ENCODE measurements at regions not wholly inside any gene's neighbourhood (a gene's known extent, or its start where the extent isn't known, plus 50 kb on each side); places are given as distances from the start of the nearest gene placed in this dataset.

DNA sequence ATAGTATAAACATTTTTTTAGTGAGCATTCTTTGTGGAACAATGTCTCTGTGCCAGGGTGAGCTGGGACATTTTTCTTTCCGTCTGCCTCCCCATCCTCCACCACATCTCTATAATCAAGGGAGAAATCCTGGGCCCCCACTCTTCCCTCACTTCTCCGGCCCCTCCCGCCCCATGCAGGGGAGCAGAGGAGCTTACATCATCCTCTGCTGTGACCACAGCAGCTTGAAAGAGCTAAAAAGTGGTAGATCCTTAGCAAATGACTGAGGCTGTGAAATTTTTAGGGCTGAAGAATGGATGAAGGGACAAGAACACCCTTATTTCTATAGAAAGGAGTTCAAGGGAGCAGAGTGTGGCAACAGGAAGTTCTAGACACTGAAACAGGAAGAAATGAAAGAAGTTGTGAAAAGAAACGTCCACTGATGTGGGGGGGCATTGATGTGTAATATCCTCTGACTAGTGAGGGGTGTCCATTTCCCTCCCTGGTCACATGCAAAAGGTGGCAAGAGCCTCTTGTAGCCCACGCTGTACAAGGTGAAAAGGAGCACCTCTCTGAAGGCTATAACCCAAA is 380.3 kb upstream of the JARID2 start:
- no peak for DNase-seq (ENCODE audit: low read depth, low spot score)

DNA sequence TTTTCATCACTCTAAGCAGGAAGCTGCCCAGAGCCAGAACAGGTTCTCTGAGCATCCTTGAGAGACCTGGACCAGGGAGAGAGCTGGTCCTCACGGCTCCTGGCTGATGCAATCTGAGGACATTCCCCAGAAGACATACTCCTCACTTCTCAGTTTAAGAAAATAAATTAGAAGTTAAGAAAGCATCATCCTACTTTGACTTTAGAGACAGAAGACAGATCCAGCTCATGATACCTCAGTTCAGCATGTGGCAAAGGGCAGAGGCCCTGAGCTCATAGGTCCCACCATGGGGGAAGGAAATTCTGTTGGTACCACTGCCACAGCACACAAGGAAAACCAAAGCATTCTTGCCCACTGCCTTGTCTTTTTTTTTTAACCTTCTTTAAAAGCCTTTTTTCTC is 378.1 kb upstream of the JARID2 start:
- no peak for DNase-seq (ENCODE audit: low read depth, low spot score)

DNA sequence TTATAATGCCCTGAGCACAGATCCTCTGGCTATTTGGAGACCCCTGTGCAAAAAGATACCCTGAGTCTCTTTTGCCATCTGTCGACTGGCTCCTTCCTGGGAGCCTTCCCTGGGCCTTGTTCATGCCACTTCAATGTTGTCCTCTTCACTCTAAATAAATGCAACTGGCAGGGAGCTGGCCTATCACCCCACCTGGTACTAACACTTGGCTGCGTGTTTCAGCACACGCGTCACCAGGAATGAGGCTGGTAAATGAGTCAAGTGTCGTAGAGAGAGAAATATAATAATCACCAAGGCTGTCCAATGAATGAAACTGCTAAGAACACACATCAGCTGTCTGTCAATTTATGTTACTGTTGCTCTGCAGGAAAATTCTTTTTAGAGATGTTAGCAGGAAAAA is 374.6 kb upstream of the JARID2 start:
- DNase-seq (ENCODE audit: low read depth, low spot score), result no peak

DNA sequence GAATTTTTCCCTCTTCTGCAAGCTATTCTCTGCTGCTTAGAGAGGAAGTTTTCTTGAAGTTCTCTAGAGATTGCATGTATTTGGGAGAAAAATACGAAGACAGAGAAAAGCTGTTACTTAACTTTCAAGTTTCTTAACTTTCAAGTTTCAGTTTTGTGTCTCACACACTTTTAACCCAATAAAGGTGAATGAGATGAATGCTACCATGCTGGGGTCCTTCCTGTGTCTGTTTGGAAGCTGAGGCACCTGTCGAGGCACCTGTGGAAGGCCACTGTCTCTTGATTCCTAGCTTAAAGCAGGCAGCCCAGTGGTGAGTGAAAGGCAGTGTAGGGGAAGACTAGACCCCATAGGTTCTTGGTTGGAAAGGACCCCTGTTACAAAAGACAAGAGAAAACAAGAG is 372.8 kb upstream of the JARID2 start:
- no peak for DNase-seq (ENCODE audit: low read depth, low spot score)

DNA sequence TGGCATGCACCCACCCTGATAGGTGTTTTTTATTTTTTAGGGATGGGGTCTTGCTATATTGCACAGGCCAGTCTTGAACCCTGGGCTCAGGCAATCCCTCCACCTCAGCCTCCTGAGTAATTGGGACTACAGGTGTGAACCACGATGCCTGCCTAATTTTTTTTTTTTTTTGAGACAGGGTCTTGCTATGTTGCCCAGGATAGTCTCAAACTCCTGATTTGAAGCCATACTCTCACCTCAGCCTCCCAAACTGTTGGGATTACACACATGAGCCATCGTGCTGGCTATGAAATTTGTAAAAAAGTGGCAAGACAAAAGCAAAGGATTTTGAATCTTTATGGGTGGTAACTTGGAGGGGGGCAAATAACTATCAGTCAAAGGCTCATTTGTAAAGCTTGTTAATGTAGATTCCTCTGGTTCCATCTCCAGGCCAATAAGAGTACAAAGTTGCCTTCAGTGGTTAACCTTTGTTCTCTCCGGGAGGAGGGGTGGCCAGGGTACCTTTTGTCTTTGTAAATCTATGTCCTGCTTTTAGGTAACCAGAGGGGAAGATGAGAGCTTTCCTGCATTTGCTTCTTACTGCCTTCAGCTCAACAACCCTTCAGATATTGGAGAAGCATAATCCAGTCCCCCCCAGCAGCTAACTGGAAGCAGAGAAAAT is 372.0 kb upstream of the JARID2 start:
- no peak for DNase-seq (ENCODE audit: low read depth, low spot score)

DNA sequence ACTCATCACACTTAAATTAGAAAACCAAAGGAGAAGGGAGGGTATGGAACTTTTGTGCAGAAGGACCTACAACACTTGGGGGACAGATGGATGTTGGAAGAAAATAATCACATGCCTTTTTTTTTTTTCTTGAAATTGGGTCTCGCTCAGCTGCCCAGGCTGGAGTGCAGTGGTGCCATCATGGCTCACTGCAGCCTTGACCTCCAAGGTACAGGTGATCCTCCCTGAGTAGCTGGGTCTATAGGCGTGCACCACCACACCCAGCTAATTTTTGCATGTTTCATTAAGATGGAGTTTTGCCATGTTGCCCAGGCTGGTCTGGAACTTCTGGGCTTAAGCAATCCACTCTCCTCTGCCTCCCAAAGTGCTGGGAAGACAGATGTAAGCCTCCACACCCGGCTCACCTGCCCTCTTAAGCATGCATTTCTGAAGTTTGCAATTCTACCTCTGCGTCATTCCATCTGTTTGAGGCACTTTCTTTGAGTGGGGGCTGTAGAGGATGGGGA is 370.8 kb upstream of the JARID2 start:
- DNase-seq (ENCODE audit: low read depth, low spot score), result no peak

DNA sequence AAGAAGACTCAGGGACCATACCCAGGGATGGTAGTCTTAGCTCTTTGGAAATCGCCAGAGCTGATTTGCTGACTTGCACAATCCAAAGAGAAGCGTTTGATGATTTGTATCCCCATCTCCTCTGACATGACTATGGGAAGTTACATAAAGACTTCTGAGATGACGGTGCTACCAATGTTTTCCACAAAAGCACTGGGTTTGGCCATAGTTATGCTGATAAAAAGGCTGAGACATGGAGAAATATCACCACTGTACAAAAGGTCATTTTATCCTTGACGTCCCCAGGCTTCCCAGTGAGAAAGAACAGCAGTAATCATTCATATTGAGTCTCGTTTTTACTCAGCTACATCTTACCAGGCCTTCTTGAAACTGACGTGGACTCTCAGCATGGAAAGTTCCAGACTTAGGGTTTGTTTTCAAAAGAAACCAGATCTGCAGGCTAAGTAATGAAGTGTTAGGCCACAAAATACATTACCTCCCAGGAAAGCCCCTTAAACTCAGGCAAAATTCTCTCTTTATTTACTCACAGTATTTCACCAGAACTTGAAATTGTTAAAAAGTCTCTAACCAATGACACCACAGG is 370.3 kb upstream of the JARID2 start:
- no peak for DNase-seq (ENCODE audit: low read depth, low spot score)

DNA sequence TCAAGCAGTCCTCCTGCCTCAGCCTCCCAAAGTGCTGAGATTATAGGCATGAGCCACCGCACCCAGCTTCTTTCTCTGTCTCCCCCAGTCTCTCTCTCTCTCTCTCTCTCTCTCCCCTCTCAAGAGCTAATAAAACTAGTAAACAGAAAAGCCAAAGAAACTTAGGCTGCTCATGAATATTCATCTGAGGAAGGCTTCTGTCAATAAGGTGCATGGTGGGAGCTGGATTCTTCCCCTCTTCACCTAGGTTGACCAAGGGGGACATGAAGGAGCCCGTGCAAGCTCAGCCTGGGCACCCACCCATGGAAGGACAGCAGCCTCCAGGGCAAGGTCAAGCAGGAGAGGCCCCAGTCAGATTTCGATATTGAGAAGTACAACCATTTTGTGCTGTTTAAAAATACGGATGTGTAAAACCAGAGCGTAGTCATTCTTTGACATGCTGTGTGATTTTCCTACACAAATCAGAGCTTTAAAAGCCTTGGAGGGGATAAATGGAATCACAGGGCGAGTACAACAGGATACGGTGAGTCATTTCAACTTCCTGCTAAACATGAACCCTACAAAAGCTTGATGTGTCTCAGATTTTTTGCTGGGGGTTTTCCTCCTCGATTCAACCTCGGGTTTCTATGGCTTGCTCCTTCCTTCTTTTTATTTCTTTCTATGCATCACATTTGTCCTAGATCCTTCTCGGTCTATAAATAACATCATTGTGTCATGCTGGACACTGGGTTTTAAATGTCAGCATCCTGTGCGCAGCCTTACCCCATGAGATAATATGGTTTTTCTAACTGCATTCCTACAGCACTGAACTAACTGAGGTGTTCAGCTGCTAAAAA is 368.9 kb upstream of the JARID2 start:
- peak; percentile 69 for DNase-seq (ENCODE audit: low read depth, low spot score)

DNA sequence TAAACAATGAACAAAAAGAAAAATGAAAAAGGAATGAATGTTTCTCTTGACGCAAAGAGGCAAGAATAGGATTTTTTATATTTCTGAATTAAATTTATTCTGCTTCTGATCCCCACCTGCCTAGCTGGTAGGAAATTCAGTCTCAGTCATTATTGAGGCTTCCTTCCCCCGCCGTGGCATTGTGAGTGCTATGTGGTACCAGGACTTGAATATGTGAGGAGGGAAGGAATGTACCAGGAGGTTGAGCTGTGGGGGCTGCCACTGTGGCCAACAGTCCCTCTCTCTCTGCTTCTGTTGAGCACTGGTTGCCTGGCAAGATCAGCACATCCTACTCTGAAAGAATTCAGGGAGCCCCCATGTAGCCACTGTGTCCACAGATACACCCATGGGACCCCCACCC is 368.1 kb upstream of the JARID2 start:
- no peak for DNase-seq (ENCODE audit: low read depth, low spot score)

DNA sequence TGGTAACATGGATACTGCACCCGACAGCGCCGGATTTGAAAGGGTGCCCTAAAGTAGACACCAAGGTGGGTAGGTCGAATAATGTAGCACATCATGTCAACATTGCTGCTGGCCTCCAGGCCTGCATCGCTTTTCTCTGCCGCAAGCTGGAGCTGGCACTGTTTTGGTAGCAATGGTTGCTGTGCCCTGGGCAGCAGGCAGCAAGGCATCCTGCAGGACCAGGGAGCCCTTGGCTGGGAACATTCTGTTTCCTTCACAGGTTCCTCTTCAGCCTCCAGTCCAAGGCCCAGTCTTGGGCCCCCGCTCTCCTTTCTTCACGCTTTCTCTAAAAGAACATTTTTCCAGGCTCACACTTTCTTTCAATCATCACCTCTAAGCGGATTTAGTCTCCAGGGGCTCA is 365.8 kb upstream of the JARID2 start:
- no peak for DNase-seq (ENCODE audit: low read depth, low spot score)

DNA sequence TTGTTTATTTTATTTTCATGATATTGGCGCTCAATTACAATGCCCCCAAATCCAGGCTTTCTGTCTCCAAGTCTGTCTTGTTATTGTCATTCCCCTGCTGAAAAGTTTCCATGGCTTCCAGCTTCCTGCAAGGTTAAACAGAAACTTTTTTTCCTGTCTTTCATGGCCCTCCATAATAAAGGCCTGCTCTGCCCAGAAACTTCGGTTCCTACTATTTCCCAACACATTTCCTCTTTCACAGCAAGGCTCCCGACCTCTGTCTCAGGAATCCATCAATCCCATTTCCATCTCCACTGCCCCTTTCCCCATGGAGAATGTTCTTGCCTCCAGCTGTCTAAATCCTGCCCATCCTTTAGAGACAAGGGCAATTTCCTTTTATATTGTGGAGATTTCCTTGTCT is 365.2 kb upstream of the JARID2 start:
- DNase-seq (ENCODE audit: low read depth, low spot score), result peak; percentile 32

DNA sequence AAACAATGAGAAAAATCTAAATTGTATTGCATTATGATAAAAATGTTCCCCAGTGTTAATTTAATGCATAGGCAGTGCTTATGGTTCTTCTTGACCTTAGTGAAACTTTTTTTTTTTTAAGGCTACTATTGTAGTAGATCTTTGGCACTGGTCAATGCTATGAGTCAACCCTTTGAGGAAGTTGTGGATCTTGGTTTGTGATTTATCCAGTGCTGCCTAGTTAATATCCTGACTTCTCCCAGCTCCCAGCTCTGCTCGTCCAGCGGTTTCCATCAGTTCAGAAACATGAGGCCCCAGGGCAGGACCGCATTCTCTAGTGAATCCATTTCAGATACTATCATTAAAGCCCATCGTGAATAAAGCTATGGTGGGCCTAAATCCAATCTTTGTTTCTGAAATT is 364.5 kb upstream of the JARID2 start:
- DNase-seq (ENCODE audit: low read depth, low spot score), result peak; percentile 65

DNA sequence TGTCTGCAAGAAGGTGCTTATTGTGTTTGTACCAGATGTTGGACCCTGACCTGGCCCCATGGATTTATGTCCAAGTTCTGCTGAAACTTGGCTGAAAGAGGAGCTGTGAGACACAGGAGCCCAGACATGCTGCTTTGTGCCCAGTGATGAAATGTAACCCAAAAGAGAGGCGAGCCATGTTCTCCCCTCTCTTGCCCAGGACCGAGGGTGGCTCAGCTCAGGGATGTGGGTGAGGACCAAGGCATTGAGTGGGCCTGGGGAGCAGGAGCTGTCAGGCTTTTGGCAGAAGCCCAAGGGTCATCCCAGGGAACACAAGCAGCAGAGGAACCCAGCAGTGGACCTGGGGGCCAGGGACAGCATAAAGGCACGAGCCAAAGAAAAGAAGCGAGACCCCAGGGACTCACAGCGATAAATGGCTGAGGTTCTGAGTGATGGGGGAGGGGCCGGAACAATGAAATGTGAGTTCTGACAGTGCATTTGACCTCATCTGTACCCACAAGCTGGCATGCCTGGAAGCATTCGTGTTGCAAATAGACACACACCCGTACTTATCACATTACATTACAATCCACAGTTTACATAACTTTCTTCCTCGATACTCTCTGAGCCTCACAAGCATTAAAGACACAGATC is 363.4 kb upstream of the JARID2 start:
- DNase-seq (ENCODE audit: low read depth, low spot score), result no peak

DNA sequence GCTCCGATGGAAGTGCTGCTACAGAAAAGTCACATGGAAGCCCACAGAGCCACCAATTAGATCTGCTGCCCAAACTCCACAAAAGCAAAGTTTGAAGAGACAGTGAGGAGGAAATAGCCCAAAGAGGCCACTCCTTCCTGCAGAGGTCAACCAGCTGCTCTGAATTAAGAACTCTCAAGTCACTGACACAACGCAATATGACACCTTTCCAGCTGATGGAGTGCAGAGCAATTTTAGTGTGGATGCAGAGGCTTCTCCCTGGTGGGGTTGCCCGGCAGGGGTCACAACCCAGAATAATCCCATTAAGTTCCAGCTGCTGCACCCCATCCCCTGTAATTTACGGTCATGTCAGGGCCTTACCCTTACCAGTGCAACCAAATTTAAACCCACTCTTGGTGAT is 361.9 kb upstream of the JARID2 start:
- DNase-seq (ENCODE audit: low read depth, low spot score), result no peak

DNA sequence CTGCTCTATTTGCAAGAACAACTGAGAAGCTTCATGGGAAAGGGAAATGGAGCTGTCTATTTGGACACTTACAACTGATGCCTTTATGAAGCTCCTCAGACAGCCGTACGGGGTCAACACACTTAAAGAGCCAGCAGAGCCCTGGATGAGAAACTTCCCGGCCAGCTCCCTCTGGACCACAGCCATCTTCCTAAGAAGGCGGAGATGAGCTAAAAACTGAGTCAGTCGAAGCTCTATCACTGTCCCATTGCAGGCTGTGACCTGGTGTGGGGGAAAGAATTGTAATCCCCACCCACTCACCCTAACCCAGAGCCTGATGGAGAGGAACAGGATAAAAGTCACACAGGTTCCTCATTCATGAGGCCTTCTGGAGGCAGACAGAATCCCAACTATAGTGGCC is 360.4 kb upstream of the JARID2 start:
- DNase-seq (ENCODE audit: low read depth, low spot score), result no peak

DNA sequence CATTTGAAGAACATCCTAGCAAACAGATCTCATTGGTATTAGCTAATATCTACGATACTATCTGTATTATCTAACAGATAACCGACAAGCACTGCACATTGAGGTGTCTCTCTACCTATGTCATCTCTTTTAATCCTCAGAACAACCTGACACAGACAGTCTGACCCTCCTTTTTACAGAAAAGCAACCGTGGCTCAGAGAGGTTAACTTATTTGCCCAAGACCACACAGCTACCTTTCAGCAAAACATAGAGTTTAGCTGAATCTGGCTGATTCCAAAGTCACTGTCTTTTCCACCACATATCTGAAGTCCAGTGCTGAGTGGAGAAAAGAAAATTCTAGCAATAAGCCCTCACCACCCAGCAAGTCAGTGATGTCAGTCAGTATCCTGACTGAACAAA is 358.7 kb upstream of the JARID2 start:
- no peak for DNase-seq (ENCODE audit: low read depth, low spot score)

DNA sequence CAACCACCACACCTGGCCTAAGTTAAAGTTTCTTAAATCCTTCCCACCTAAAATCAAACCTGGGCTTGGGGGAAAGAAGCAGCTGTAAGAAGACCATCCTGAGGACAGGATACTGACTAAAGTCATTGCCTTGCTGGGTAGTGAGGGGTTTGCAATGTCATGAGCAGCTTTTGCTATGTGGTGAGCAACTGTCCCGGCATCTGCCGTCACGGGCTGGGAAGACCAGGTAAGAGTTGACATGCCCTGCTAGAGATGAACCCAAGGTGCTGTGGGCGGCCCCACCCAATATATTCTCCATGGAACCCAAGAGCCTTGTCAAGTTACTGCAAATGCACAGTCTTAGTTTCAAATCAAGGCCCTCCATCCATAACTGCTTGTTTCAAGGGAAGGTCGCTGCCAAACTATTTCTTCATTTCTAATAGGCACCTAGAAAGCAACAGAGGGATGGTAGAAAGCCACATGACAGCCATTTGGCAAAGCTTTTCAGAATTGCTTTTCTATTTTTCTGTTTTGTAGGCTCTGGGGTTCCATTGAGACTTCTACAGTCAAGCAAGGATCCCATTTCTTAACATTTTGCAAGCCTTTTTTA is 357.8 kb upstream of the JARID2 start:
- no peak for DNase-seq (ENCODE audit: low read depth, low spot score)

DNA sequence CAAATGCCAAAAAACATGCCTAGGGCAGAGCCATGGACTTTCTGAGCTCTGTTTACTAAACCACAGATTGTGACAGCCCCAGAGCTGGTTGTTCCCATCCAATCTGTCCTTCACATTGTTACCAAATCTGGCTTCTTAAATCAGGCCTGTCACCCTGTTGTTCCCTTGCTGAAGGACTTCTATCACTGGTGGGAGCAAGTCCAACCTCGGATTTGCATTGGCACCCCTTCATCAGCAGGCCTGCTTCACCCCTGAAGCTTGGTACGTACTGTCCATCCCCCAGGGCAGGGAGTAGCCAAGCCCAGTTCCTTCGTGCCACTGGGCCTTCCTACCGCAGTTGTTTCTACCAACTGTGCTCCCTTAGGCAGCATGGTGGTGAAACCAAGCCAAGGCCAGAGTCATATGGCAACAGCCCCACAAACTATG is 357.3 kb upstream of the JARID2 start:
- no peak for DNase-seq (ENCODE audit: low read depth, low spot score)

DNA sequence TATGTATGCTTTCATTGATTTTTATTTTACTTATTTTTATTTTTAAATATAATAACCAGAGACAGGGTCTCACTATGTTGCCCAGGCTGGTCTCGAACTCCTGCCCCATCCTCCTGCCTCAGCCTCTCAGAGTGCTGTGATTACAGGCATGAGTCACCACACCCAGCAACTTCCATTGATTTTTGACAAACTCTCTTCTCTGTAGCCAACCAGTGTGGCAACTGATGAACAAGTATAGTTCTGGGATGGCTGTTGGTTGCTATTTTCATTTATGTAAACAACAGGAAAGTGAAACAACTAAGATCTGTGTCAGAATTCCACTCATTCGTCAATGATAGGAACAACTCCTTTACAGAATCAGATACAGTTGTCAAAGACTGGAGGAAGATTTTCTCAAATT is 356.7 kb upstream of the JARID2 start:
- DNase-seq (ENCODE audit: low read depth, low spot score), result no peak

DNA sequence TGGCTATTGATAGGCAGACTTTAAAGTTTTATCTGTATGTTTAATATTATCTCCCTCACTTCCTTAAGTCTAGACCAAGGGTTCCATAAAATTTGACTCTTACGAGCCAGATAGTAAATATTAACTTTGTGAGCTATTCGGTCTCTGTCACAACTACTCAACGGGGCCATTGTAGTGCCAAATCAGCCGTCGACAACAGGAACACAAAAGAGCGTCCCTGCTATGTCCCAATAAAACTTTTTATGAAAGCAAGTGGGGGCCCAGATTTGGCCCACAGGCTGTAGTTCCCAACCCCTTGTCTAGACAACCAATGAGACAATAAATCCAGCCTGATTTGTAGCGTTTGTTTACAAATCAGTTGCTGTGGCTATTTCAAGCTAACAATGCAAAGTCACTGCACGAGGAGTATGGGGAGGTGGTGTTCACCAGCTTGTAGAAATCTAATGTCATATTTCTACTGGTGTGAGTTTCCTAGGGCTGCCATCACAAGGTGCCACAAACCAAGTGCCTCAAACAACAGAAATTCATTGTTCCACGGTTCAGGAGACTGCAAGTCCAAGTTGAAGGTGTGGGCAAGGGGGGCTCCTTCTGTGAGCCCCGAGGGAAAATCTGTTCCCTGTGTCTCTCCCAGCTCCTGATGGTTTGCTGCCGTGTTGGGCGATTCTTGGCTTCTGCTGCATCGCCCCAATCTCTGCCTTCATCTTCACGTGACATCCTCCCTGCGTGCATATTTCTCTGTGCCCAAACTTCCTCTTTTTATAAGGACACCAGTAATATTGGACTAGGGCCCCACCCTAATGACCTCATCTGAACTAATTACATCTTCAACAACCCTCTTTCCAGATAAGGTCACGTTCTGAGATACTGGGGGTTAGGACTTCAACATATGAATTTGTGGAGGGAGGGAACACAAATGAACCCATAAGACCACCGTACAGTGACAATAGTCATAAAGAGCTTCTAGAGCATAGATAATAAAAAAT is 356.0 kb upstream of the JARID2 start:
- no peak for DNase-seq (ENCODE audit: low read depth, low spot score)

All from pulmonary artery endothelial cell (primary cell).